Tibial artery (tissue), 4 donors: ENCODE measurements at regions not wholly inside any gene's neighbourhood (a gene's known extent, or its start where the extent isn't known, plus 50 kb on each side); places are given as distances from the start of the nearest gene placed in this dataset.
"Not testable (repeated sequence)": the region's sequence is repeated elsewhere in the genome, so short reads cannot be mapped to it uniquely, and the experiment has no call there.

Experiments used
- DNase-seq, 2 donors: peaks; one replicate each; pipeline ENCODE4 v3.0.0-alpha.2; 2019
- H3K27ac ChIP-seq, 2 donors: fragments of 200-600 bp; sonication (generic) in 1 of 2; 1 replicate in 1 of 2; 2 replicates in 1 of 2; pipeline ENCODE4 v1.5.1; 2018 to 2019; ENCODE audit warnings: mild to moderate bottlenecking in 1 of 2
- H3K27me3 ChIP-seq, 2 donors: fragments of 200-600 bp; sonication (generic) in 1 of 2; one replicate each; pipeline versions ENCODE4 v1.5.1 to v1.6.0; 2016 to 2019
- H3K36me3 ChIP-seq, 3 donors: fragments of 200-600 bp; sonication (generic) in 2 of 3; one replicate each; pipeline ENCODE4 v1.5.1; 2016 to 2019; ENCODE audit warnings: mild to moderate bottlenecking in 2 of 3
- H3K4me1 ChIP-seq, 4 donors: fragments of 200-600 bp; sonication (generic) in 2 of 4; 1 replicate in 3 of 4; 2 replicates in 1 of 4; pipeline ENCODE4 v1.5.1; 2016 to 2019
- H3K4me3 ChIP-seq, 2 donors: fragments of 200-600 bp; sonication (generic) in 1 of 2; 1 replicate in 1 of 2; 2 replicates in 1 of 2; pipeline ENCODE4 v1.5.1; 2018 to 2019; ENCODE audit warnings: mild to moderate bottlenecking in 2 of 2
- H3K9me3 ChIP-seq, 3 donors: fragments of 200-600 bp; sonication (generic) in 1 of 3; one replicate each; pipeline ENCODE4 v1.5.1; 2016 to 2019
- intact Hi-C: fragments of 100-400 bp; cut with DNase I; formaldehyde crosslinking; loops from one replicate; pipeline ENCODE4 v1.15.0; 2023; ENCODE audit warnings: low total_unique reads
- TF ChIP-seq, protein P1 (sequence below), 2 experiments: fragments of 200-600 bp in 1 of 2; fragments of 450-650 bp in 1 of 2; IDR thresholded peaks; one replicate each; pipeline ENCODE4 v1.5.1; 2017 to 2019; ENCODE audit warnings: antibody characterized with exemption in 2 of 2, mild to moderate bottlenecking in 1 of 2, moderate library complexity in 1 of 2

DNA sequence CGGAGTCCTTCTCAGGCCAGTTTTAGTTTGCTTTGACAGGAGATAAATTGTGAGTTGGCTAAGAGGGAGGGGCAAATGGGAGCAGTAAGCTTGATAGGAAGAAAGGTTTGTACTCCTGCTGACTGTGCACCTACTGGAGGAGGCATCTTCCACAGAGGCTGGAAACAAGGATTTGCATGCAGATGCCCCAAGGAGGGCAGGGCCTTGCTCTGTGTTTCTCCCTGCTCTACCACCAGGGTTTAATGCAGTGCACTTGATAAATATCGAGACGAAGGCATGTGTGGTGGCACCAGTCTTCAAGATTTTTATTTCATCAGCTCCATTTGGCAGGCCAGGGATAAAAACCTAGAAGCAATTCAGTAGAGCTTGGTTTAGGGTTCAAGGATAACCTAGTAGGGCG is 210.5 kb upstream of the C16orf82 start:
- Histone ChIP-seq H3K9me3 (peaks cover 0 to 11% (median 7%) of the 10 kb centered on the region in 3 donors), H3K27me3 (no peaks in the 10 kb centered on the region), H3K4me3 (no peak overlapping the region), H3K36me3 (no peaks in the 10 kb centered on the region), H3K27ac (no peak overlapping the region), H3K4me1 (no peaks in the 10 kb centered on the region)
- TF ChIP-seq, protein P1, sequence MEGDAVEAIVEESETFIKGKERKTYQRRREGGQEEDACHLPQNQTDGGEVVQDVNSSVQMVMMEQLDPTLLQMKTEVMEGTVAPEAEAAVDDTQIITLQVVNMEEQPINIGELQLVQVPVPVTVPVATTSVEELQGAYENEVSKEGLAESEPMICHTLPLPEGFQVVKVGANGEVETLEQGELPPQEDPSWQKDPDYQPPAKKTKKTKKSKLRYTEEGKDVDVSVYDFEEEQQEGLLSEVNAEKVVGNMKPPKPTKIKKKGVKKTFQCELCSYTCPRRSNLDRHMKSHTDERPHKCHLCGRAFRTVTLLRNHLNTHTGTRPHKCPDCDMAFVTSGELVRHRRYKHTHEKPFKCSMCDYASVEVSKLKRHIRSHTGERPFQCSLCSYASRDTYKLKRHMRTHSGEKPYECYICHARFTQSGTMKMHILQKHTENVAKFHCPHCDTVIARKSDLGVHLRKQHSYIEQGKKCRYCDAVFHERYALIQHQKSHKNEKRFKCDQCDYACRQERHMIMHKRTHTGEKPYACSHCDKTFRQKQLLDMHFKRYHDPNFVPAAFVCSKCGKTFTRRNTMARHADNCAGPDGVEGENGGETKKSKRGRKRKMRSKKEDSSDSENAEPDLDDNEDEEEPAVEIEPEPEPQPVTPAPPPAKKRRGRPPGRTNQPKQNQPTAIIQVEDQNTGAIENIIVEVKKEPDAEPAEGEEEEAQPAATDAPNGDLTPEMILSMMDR (IDR thresholded peaks at IDR 0.05) = no peak
- DNase-seq = no peak
- intact Hi-C loops = no loop called here

DNA sequence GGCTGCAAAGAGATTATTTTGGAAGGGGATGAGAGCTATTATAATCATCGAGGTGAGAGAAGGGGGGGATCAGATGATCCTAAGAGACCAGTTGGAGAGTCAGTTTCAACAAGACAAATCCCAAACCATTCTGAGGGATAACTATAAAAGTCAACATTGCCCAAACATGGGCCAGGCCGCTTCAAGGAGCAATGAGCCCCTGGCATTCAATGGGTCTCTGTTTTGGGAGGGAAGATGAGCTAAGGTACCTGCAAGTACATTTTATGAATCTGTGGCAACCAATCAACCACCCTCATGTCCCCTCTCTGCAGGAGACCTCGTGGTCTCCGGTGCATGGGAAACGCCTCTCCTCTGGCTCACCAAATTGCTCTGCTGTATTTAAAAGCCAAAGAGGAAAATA is 209.9 kb upstream of the C16orf82 start:
- intact Hi-C loops = no loop called here
- peaks cover 0 to 11% (median 9%) of the 10 kb centered on the region in 3 donors for H3K9me3 ChIP-seq
- H3K4me3 ChIP-seq = no peak overlapping the region
- no peaks in the 10 kb centered on the region for H3K4me1 ChIP-seq
- no peak overlapping the region for H3K27ac ChIP-seq
- H3K27me3 ChIP-seq = no peaks in the 10 kb centered on the region
- DNase-seq = no peak
- H3K36me3 ChIP-seq = no peaks in the 10 kb centered on the region
- TF ChIP-seq, protein P1 (IDR thresholded peaks at IDR 0.05) = no peak

DNA sequence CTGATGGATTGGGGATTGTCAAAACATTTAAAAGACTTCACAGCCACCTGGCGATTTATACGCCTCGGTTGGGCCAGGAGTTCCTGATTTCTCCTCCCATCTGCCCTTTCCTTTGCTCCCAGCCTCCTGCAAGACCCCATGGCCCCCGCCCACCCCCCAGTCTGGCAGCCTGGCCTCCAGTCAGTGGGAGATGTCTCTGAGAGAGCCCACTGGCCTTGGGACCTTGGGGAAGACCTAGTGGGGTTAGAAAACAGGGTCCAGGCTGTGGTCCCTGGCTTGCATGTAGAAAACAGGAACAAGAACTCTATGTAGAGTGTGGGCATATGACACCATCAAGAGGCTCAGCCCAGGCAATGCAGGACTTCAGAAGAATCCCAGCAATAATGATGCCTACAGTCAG is 209.4 kb upstream of the C16orf82 start:
- no peak for DNase-seq
- Histone ChIP-seq H3K4me3 (no peak overlapping the region), H3K27ac (no peak overlapping the region), H3K27me3 (no peaks in the 10 kb centered on the region), H3K36me3 (no peaks in the 10 kb centered on the region), H3K9me3 (peaks cover 0 to 11% (median 9%) of the 10 kb centered on the region in 3 donors), H3K4me1 (no peaks in the 10 kb centered on the region)
- TF ChIP-seq, protein P1 (IDR thresholded peaks at IDR 0.05) = no peak
- intact Hi-C loops = no loop called here

DNA sequence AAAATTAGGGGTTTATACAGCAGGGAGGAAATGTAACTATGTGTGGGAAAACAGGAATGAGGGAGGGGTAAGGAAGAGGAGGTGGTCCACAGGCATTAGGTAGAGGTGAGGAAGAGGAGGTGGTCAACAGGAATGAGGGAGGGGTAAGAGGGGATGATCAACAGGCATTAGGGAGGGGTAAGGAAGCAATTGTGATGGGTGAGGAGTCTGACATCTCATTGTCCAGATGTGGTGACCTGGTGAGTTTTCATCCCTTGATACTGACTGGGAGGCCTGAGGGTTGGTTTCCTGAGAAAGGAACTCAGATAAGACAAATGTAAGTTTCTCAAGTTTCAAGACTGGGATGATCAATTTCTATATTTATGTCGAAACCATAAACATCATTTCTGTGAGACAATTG is 206.2 kb upstream of the C16orf82 start:
- intact Hi-C loops = no loop called here
- Histone ChIP-seq H3K4me3 (no peak overlapping the region), H3K9me3 (peaks cover 0 to 11% (median 9%) of the 10 kb centered on the region in 3 donors), H3K27me3 (no peaks in the 10 kb centered on the region), H3K36me3 (no peaks in the 10 kb centered on the region), H3K27ac (no peak overlapping the region), H3K4me1 (no peaks in the 10 kb centered on the region)
- DNase-seq = no peak
- TF ChIP-seq, protein P1 (IDR thresholded peaks at IDR 0.05) = no peak

DNA sequence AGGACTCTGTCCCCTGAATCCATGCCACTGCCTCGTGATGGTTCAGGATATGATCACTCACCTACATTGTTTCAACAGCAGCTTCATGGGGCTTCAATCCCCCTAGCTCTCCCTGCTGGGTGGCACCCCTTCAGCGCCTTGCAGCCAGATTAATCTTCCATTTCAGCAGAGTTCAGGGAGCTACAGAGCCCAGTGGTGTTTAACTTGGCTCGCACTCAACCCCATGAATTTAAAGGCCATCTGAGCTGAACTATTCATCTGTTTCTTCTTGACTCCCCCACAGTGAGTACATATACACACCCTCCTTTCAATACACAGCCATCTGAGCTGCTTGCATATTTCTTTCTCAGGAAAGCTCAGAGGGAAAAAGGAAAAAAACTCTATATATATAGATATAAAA is 202.8 kb upstream of the C16orf82 start:
- intact Hi-C loops = no loop called here
- no peak overlapping the region for H3K27ac ChIP-seq
- H3K4me3 ChIP-seq = no peak overlapping the region
- no peak for DNase-seq
- H3K9me3 ChIP-seq = peaks cover 0 to 11% (median 9%) of the 10 kb centered on the region in 3 donors
- no peaks in the 10 kb centered on the region for H3K4me1 ChIP-seq
- H3K36me3 ChIP-seq = no peaks in the 10 kb centered on the region
- TF ChIP-seq, protein P1 (IDR thresholded peaks at IDR 0.05) = no peak
- H3K27me3 ChIP-seq = no peaks in the 10 kb centered on the region

DNA sequence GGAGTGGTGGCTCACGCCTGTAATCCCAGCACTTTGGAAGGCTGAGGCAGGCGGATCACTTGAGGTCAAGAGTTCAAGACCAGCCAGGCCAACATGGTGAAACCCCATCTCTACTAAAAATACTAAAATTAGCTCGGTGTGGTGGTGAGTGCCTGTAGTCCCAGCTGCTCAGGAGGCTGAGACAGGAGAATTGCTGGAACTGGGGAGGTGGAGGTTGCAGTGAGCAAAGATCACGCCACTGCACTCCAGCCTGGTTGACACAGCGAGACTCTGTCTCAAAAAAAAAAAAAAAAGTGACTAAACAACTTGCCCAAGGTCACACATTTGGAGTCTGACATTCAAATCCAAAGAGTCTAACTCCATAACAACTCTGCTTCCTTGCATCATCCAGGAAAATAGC is 192.4 kb upstream of the C16orf82 start:
- H3K27me3 ChIP-seq, H3K9me3 ChIP-seq, DNase-seq, intact Hi-C loops, H3K36me3 ChIP-seq, H3K4me3 ChIP-seq, H3K4me1 ChIP-seq, H3K27ac ChIP-seq: not testable (repeated sequence)
